ENCODE measurements at regions not wholly inside any gene's neighbourhood (a gene's known extent, or its start where the extent isn't known, plus 50 kb on each side); places are given as distances from the start of the nearest gene placed in this dataset.

DNA sequence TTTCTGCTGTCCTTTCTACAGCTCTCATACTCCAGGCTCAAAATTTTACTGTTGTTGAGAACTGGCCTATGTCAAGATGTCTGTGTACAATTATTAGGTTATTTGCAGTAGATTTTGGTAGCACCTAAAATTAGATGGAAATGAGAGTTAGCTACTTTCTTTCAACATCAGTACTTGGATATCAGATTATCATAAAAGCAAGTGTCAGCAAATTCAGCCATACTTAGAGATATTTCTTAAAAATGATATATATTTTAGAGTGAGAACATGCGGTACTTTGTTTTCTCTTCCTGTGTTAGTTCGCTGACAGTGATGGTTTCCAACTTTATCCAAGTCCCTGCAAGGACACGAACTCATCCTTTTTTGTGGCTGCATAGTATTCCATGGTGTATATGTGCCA, 351.8 kb upstream of the LRRC7 start:
- no peaks in the 10 kb centered on the region for H3K36me3 ChIP-seq (ENCODE audit: control insufficient read depth in 4 of 4, insufficient read depth in 4 of 4, low read length in 4 of 4)
- H3K27ac ChIP-seq (ENCODE audit: low read depth in 1 of 2, low read length in 1 of 2) = no peak overlapping the region
- H3K4me3 ChIP-seq = no peak overlapping the region
- 91% methylated on average over 3 of the region's 3 CpGs for WGBS, 2 donors
- H3K9ac ChIP-seq (ENCODE audit: insufficient read depth in 1 of 2, low read length in 2 of 2) = no peak overlapping the region
- no peaks in the 10 kb centered on the region for H3K4me1 ChIP-seq (ENCODE audit: control insufficient read depth in 5 of 5, insufficient read depth in 5 of 5, low read length in 5 of 5)
- H3K27me3 ChIP-seq (ENCODE audit: control insufficient read depth in 3 of 3, insufficient read depth in 3 of 3, low read length in 2 of 3) = no peaks in the 10 kb centered on the region
- TF ChIP-seq, protein P1, sequence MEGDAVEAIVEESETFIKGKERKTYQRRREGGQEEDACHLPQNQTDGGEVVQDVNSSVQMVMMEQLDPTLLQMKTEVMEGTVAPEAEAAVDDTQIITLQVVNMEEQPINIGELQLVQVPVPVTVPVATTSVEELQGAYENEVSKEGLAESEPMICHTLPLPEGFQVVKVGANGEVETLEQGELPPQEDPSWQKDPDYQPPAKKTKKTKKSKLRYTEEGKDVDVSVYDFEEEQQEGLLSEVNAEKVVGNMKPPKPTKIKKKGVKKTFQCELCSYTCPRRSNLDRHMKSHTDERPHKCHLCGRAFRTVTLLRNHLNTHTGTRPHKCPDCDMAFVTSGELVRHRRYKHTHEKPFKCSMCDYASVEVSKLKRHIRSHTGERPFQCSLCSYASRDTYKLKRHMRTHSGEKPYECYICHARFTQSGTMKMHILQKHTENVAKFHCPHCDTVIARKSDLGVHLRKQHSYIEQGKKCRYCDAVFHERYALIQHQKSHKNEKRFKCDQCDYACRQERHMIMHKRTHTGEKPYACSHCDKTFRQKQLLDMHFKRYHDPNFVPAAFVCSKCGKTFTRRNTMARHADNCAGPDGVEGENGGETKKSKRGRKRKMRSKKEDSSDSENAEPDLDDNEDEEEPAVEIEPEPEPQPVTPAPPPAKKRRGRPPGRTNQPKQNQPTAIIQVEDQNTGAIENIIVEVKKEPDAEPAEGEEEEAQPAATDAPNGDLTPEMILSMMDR (IDR thresholded peaks at IDR 0.05; ENCODE audit: control extremely low read depth, extremely low read depth) = no peak
- DNase-seq (no peak), ATAC-seq (ENCODE audit: insufficient read depth, low FRiP score) (no peak)
- H3K9me3 ChIP-seq (ENCODE audit: control insufficient read depth in 4 of 4, insufficient read depth in 3 of 4, low read length in 3 of 4) = no peaks in the 10 kb centered on the region

DNA sequence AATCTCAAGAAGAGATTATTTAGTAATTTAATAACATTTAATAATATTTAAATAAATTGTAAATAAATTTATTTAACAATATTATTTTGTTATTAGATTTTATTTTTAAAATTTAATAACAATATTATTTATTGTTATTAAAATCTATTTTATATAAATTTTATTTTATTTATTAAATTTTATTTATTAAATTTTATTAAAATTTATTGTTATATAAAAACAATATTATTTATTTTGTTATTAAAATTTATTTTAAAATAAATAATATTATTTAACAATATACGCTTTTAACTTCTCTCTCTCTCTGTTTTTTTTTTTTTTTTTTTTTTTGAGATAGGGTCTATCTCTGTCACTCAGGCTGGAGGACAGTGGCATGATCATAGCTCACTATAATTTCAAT, 347.1 kb upstream of the LRRC7 start:
- TF ChIP-seq, protein P1 (IDR thresholded peaks at IDR 0.05; ENCODE audit: control extremely low read depth, extremely low read depth) = no peak
- Histone ChIP-seq H3K36me3 (ENCODE audit: control insufficient read depth in 4 of 4, insufficient read depth in 4 of 4, low read length in 4 of 4) (no peaks in the 10 kb centered on the region), H3K9ac (ENCODE audit: insufficient read depth in 1 of 2, low read length in 2 of 2) (no peak overlapping the region), H3K4me1 (ENCODE audit: control insufficient read depth in 5 of 5, insufficient read depth in 5 of 5, low read length in 5 of 5) (no peaks in the 10 kb centered on the region), H3K9me3 (ENCODE audit: control insufficient read depth in 4 of 4, insufficient read depth in 3 of 4, low read length in 3 of 4) (no peaks in the 10 kb centered on the region), H3K27me3 (ENCODE audit: control insufficient read depth in 3 of 3, insufficient read depth in 3 of 3, low read length in 2 of 3) (no peaks in the 10 kb centered on the region), H3K4me3 (no peak overlapping the region), H3K27ac (ENCODE audit: low read depth in 1 of 2, low read length in 1 of 2) (no peak overlapping the region)
- DNase-seq (no peak), ATAC-seq (ENCODE audit: insufficient read depth, low FRiP score) (no peak)
- WGBS, 2 donors = 84 to 97% methylated on average over 1 of the region's 1 CpG

DNA sequence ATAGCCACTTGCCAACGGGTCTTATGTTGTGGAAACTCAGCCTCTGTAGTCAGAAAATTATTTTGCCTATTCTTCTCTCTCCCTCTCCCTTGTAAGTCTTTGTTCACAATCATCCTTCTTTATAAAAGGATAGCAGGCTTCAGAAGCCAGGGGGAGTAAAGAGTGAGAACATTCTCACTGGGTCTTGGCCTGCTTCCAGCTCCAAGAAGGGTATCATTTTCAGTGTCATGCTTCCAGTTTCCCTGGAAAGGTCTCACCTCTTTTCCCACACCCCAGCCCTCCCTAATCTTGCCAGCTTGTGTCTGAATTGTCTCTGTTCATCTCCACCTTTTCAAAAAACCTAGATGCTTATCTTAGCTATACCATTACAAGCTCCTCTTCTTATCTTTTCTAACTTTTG, 346.2 kb upstream of the LRRC7 start:
- Histone ChIP-seq H3K27me3 (ENCODE audit: control insufficient read depth in 3 of 3, insufficient read depth in 3 of 3, low read length in 2 of 3) (no peaks in the 10 kb centered on the region), H3K4me1 (ENCODE audit: control insufficient read depth in 5 of 5, insufficient read depth in 5 of 5, low read length in 5 of 5) (no peaks in the 10 kb centered on the region), H3K4me3 (no peak overlapping the region), H3K36me3 (ENCODE audit: control insufficient read depth in 4 of 4, insufficient read depth in 4 of 4, low read length in 4 of 4) (no peaks in the 10 kb centered on the region), H3K27ac (ENCODE audit: low read depth in 1 of 2, low read length in 1 of 2) (no peak overlapping the region), H3K9ac (ENCODE audit: insufficient read depth in 1 of 2, low read length in 2 of 2) (no peak overlapping the region), H3K9me3 (ENCODE audit: control insufficient read depth in 4 of 4, insufficient read depth in 3 of 4, low read length in 3 of 4) (no peaks in the 10 kb centered on the region)
- TF ChIP-seq, protein P1 (IDR thresholded peaks at IDR 0.05; ENCODE audit: control extremely low read depth, extremely low read depth) = no peak
- DNase-seq (peak in 1 of 3 donors; percentile 12), ATAC-seq (ENCODE audit: insufficient read depth, low FRiP score) (no peak)
- 49 to 76% methylated on average over 1 of the region's 1 CpG for WGBS, 2 donors

DNA sequence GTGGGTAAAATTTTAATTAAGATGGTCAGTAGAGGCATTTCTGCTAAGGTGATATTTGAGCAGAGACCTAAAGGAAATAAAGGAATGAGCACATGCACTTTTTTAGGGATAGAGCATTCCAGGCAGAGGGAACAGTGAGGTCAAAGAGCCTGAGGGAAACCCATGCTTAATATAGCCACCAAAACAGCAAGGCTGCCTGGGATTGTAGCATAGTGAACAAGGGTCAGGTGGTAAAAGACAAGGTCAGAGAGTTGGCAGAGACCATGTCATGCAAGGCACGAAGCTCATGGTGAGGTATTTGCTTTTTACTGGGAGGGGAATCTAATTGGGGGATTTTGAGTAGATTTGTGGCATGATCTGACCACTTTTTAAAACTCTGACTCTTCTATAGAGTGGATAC, 344.6 kb upstream of the LRRC7 start:
- 57 to 62% methylated on average over 1 of the region's 1 CpG for WGBS, 2 donors
- TF ChIP-seq, protein P1 (IDR thresholded peaks at IDR 0.05; ENCODE audit: control extremely low read depth, extremely low read depth) = no peak
- H3K4me3 ChIP-seq = no peak overlapping the region
- H3K9me3 ChIP-seq (ENCODE audit: control insufficient read depth in 4 of 4, insufficient read depth in 3 of 4, low read length in 3 of 4) = no peaks in the 10 kb centered on the region
- ATAC-seq (ENCODE audit: insufficient read depth, low FRiP score) = no peak
- H3K4me1 ChIP-seq (ENCODE audit: control insufficient read depth in 5 of 5, insufficient read depth in 5 of 5, low read length in 5 of 5) = no peaks in the 10 kb centered on the region
- H3K9ac ChIP-seq (ENCODE audit: insufficient read depth in 1 of 2, low read length in 2 of 2) = no peak overlapping the region
- no peaks in the 10 kb centered on the region for H3K27me3 ChIP-seq (ENCODE audit: control insufficient read depth in 3 of 3, insufficient read depth in 3 of 3, low read length in 2 of 3)
- no peaks in the 10 kb centered on the region for H3K36me3 ChIP-seq (ENCODE audit: control insufficient read depth in 4 of 4, insufficient read depth in 4 of 4, low read length in 4 of 4)
- DNase-seq = no peak
- no peak overlapping the region for H3K27ac ChIP-seq (ENCODE audit: low read depth in 1 of 2, low read length in 1 of 2)
